Ovary (tissue), 3 donors: ENCODE measurements at regions not wholly inside any gene's neighbourhood (a gene's known extent, or its start where the extent isn't known, plus 50 kb on each side); places are given as distances from the start of the nearest gene placed in this dataset.

Experiments used
- EP300 ChIP-seq: sonication (generic); formaldehyde crosslinking; IDR thresholded peaks from one replicate; pipeline ENCODE4 v1.6.1; 2017; ENCODE audit warnings: antibody characterized with exemption
- POLR2A ChIP-seq: fragments of 450-650 bp; IDR thresholded peaks from one replicate; pipeline ENCODE4 v1.6.1; 2017; ENCODE audit warnings: antibody characterized with exemption, mild to moderate bottlenecking, moderate library complexity
- TF ChIP-seq, protein P1 (sequence below), 3 donors: fragments of 450-650 bp in 2 of 3; fragments of 200-600 bp in 1 of 3; IDR thresholded peaks; one replicate each; pipeline versions ENCODE4 v1.5.1 to v1.8.0; 2016 to 2022; ENCODE audit warnings: antibody characterized with exemption in 3 of 3, mild to moderate bottlenecking in 1 of 3
- donor health status: DM: no; HTN: no; CAD: no.

- TF ChIP-seq, protein P1, sequence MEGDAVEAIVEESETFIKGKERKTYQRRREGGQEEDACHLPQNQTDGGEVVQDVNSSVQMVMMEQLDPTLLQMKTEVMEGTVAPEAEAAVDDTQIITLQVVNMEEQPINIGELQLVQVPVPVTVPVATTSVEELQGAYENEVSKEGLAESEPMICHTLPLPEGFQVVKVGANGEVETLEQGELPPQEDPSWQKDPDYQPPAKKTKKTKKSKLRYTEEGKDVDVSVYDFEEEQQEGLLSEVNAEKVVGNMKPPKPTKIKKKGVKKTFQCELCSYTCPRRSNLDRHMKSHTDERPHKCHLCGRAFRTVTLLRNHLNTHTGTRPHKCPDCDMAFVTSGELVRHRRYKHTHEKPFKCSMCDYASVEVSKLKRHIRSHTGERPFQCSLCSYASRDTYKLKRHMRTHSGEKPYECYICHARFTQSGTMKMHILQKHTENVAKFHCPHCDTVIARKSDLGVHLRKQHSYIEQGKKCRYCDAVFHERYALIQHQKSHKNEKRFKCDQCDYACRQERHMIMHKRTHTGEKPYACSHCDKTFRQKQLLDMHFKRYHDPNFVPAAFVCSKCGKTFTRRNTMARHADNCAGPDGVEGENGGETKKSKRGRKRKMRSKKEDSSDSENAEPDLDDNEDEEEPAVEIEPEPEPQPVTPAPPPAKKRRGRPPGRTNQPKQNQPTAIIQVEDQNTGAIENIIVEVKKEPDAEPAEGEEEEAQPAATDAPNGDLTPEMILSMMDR (IDR thresholded peaks at IDR 0.05): no peak
- TF ChIP-seq POLR2A (no peak), EP300 (no peak)
Observed at GRCh38 chr18:27546991-27547390, 361.9 kb upstream of the CHST9 start.
